ENCODE measurements at regions not wholly inside any gene's neighbourhood (a gene's known extent, or its start where the extent isn't known, plus 50 kb on each side); places are given as distances from the start of the nearest gene placed in this dataset.

- H3K4me3 ChIP-seq (ENCODE audit: low read depth, low read length, poor library complexity, severe bottlenecking): no peak overlapping the region
- no peaks in the 10 kb centered on the region for H3K36me3 ChIP-seq (ENCODE audit: insufficient read depth, low read length)
- H3K27ac ChIP-seq (ENCODE audit: low read depth, low read length, poor library complexity, severe bottlenecking): no peak overlapping the region
- no peak overlapping the region for H3K4me2 ChIP-seq (ENCODE audit: low read length)
- DNase-seq (ENCODE audit: low spot score): no peak
- no peaks in the 10 kb centered on the region for H3K79me2 ChIP-seq (ENCODE audit: insufficient read depth, low read depth, low read length)
- intact Hi-C loops (cut with micrococcal nuclease; ENCODE audit: unreplicated experiment): no loop called here
- TF ChIP-seq EZH2phosphoT487 (IDR thresholded peaks at IDR 0.05; ENCODE audit: borderline replicate concordance, low read depth, low read length): no peak
- no peak for TF ChIP-seq CTCF (conservative IDR thresholded peaks at IDR 0.05; ENCODE audit: low read length)
- H3K4me1 ChIP-seq (ENCODE audit: insufficient read depth, low read length, poor library complexity, severe bottlenecking): no peaks in the 10 kb centered on the region
- CTCF ChIA-PET (ENCODE audit: unreplicated experiment): no interaction called here
- no peaks in the 10 kb centered on the region for H3K9me2 ChIP-seq (ENCODE audit: insufficient read depth, low read length)
- no peaks in the 10 kb centered on the region for H4K20me1 ChIP-seq (ENCODE audit: insufficient read depth, low read length)
- no peaks in the 10 kb centered on the region for H3K9me3 ChIP-seq (ENCODE audit: low read length)
- BruUV-seq (replicated peaks): no TSS peak
- H2AFZ ChIP-seq (ENCODE audit: low read length): no peak overlapping the region
- POLR2A ChIA-PET: no interaction called here
Observed at GRCh38 chr4:128549636-128550035, 259.9 kb upstream of the JADE1 start.

GRCh38 chr4:128548381-128548780 is 260.8 kb upstream of the PGRMC2 start:
- no peaks in the 10 kb centered on the region for H3K9me3 ChIP-seq (ENCODE audit: low read length)
- no peaks in the 10 kb centered on the region for H4K20me1 ChIP-seq (ENCODE audit: insufficient read depth, low read length)
- no peaks in the 10 kb centered on the region for H3K4me1 ChIP-seq (ENCODE audit: insufficient read depth, low read length, poor library complexity, severe bottlenecking)
- H3K9me2 ChIP-seq (ENCODE audit: insufficient read depth, low read length): no peaks in the 10 kb centered on the region
- no peak overlapping the region for H3K4me3 ChIP-seq (ENCODE audit: low read depth, low read length, poor library complexity, severe bottlenecking)
- no peak overlapping the region for H3K27ac ChIP-seq (ENCODE audit: low read depth, low read length, poor library complexity, severe bottlenecking)
- no peak overlapping the region for H3K4me2 ChIP-seq (ENCODE audit: low read length)
- intact Hi-C loops (cut with micrococcal nuclease; ENCODE audit: unreplicated experiment): no loop called here
- H3K79me2 ChIP-seq (ENCODE audit: insufficient read depth, low read depth, low read length): no peaks in the 10 kb centered on the region
- no peaks in the 10 kb centered on the region for H3K36me3 ChIP-seq (ENCODE audit: insufficient read depth, low read length)
- TF ChIP-seq EZH2phosphoT487 (IDR thresholded peaks at IDR 0.05; ENCODE audit: borderline replicate concordance, low read depth, low read length) (no peak), CTCF (conservative IDR thresholded peaks at IDR 0.05; ENCODE audit: low read length) (no peak)
- no TSS peak for BruUV-seq (replicated peaks)
- DNase-seq (ENCODE audit: low spot score): no peak
- CTCF ChIA-PET (ENCODE audit: unreplicated experiment): no interaction called here
- POLR2A ChIA-PET: no interaction called here
- no peak overlapping the region for H2AFZ ChIP-seq (ENCODE audit: low read length)

- no TSS peak for BruUV-seq (replicated peaks)
- Histone ChIP-seq H3K36me3 (ENCODE audit: insufficient read depth, low read length) (no peaks in the 10 kb centered on the region), H3K27ac (ENCODE audit: low read depth, low read length, poor library complexity, severe bottlenecking) (no peak overlapping the region), H3K4me1 (ENCODE audit: insufficient read depth, low read length, poor library complexity, severe bottlenecking) (no peaks in the 10 kb centered on the region), H3K4me3 (ENCODE audit: low read depth, low read length, poor library complexity, severe bottlenecking) (no peak overlapping the region), H3K9me3 (ENCODE audit: low read length) (no peaks in the 10 kb centered on the region), H4K20me1 (ENCODE audit: insufficient read depth, low read length) (no peaks in the 10 kb centered on the region), H3K9me2 (ENCODE audit: insufficient read depth, low read length) (no peaks in the 10 kb centered on the region), H3K79me2 (ENCODE audit: insufficient read depth, low read depth, low read length) (no peaks in the 10 kb centered on the region), H3K4me2 (ENCODE audit: low read length) (no peak overlapping the region), H2AFZ (ENCODE audit: low read length) (no peak overlapping the region)
- no peak for DNase-seq (ENCODE audit: low spot score)
- POLR2A ChIA-PET: interaction anchor here (0.6 kb wide), 2 partner anchors 13 to 808 kb away, joined by 3 to 5 read pairs; no protein-coding TSS in a partner anchor
- TF ChIP-seq EZH2phosphoT487 (IDR thresholded peaks at IDR 0.05; ENCODE audit: borderline replicate concordance, low read depth, low read length) (no peak), CTCF (conservative IDR thresholded peaks at IDR 0.05; ENCODE audit: low read length) (no peak)
- intact Hi-C loops (cut with micrococcal nuclease; ENCODE audit: unreplicated experiment): no loop called here
- CTCF ChIA-PET (ENCODE audit: unreplicated experiment): no interaction called here
Observed at GRCh38 chr4:128544272-128544671, 256.7 kb upstream of the PGRMC2 start.
